HepG2 (cell line): ENCODE measurements at regions not wholly inside any gene's neighbourhood (a gene's known extent, or its start where the extent isn't known, plus 50 kb on each side); places are given as distances from the start of the nearest gene placed in this dataset.

Experiments used
- ATAC-seq: fragments of 200-7000 bp; cut with Tn5 transposase; 3 replicates; pipeline ENCODE4 v1.9.1; 2020; ENCODE audit warnings: mild to moderate bottlenecking, moderate library complexity
- BruUV-seq: library from RNA; stranded (reverse); fragments of 400-500 nt; replicated peaks from 2 replicates; lab custom pipeline; 2021; lab: Mats Ljungman, UMichigan
- CTCF ChIA-PET: fragments of 300-600 bp; formaldehyde crosslinking; extraction: SDS; loops from one replicate; lab custom pipeline; 2021; ENCODE audit warnings: low total read pairs, inconsistent platforms, low intra/inter-chr PET ratio; lab: Yijun Ruan, JAX
- POLR2A ChIA-PET: fragments of 350-600 bp; sonication (Branson Sonifier 250); formaldehyde crosslinking; loops from one replicate; lab custom pipeline; 2020; ENCODE audit warnings: antibody characterized with exemption, inconsistent platforms; lab: Yijun Ruan, JAX
- DNase-seq: peaks from one replicate; pipeline ENCODE4 v3.0.0-alpha.2; 2015; ENCODE audit warnings: low spot score
- FAIRE-seq: peaks from 3 replicates; lab custom pipeline; 2011; peaks lifted over from hg19 to GRCh38; lab: Jason Lieb, UNC
- H2AFZ ChIP-seq: one replicate; pipeline ENCODE4 v1.6.1; 2011; ENCODE audit warnings: low read length, inconsistent platforms
- H3K27ac ChIP-seq: fragments of 300-600 bp; 3 replicates; pipeline ENCODE4 v1.8.0; 2011; ENCODE audit warnings: mixed run types, mild to moderate bottlenecking, mixed read lengths, low read length, inconsistent platforms; ENCODE audit not compliant: insufficient read depth; ENCODE audit errors: extremely low read length
- H3K27me3 ChIP-seq, 2 experiments: fragments of 200-600 bp in 1 of 2; 2 replicates in 1 of 2; 3 replicates in 1 of 2; pipeline versions ENCODE4 v1.6.0 to v1.8.0; 2011; ENCODE audit warnings: low read length in 2 of 2, mild to moderate bottlenecking in 2 of 2, moderate library complexity in 2 of 2, inconsistent platforms in 1 of 2; ENCODE audit not compliant: insufficient read depth in 2 of 2, control insufficient read depth in 1 of 2
- H3K36me3 ChIP-seq, 2 experiments: fragments of 200-600 bp in 1 of 2; replicated peaks in 1 of 2; 2 replicates in 1 of 2; 3 replicates in 1 of 2; pipeline versions ENCODE4 v1.5.1 to v1.8.0; 2011; ENCODE audit warnings: low read length in 2 of 2, inconsistent platforms in 1 of 2; ENCODE audit not compliant: insufficient read depth in 2 of 2, control insufficient read depth in 1 of 2
- H3K4me1 ChIP-seq: 2 replicates; pipeline ENCODE4 v1.5.1; 2012; ENCODE audit warnings: low read length, inconsistent platforms; ENCODE audit not compliant: insufficient read depth
- H3K4me2 ChIP-seq: 2 replicates; pipeline ENCODE4 v1.6.0; 2011; ENCODE audit warnings: low read depth, low read length, inconsistent platforms
- H3K4me3 ChIP-seq, 3 experiments: fragments of 200-600 bp in 1 of 3; sonication (generic), shearing (Covaris generic) in 1 of 3; replicated peaks in 1 of 3; 2 replicates each; pipeline ENCODE4 v1.5.1; 2011 to 2016; ENCODE audit warnings: low read length in 3 of 3, inconsistent platforms in 2 of 3, low read depth in 2 of 3, mild to moderate bottlenecking in 2 of 3, control low read depth in 1 of 3, mixed read lengths in 1 of 3; ENCODE audit not compliant: insufficient read depth in 1 of 3
- H3K79me2 ChIP-seq: one replicate; pipeline ENCODE4 v1.6.1; 2011; ENCODE audit warnings: low read length, inconsistent platforms; ENCODE audit not compliant: insufficient read depth
- H3K9ac ChIP-seq: 2 replicates; pipeline ENCODE4 v1.6.0; 2011; ENCODE audit warnings: mild to moderate bottlenecking, low read depth, low read length, inconsistent platforms; ENCODE audit not compliant: insufficient read depth
- H3K9me3 ChIP-seq: 2 replicates; pipeline ENCODE4 v1.5.1; 2012; ENCODE audit warnings: mild to moderate bottlenecking, low read length
- H4K20me1 ChIP-seq: 2 replicates; pipeline ENCODE4 v1.6.0; 2011; ENCODE audit warnings: inconsistent platforms, mild to moderate bottlenecking, low read length, moderate library complexity; ENCODE audit not compliant: insufficient read depth
- NFE2L2 ChIP-seq: fragments of 150-350 bp; IDR thresholded peaks from 2 replicates; pipeline ENCODE4 v1.6.1; 2014; ENCODE audit warnings: low read length
- ZNF329 ChIP-seq: sonication (generic); formaldehyde crosslinking; IDR thresholded peaks from 2 replicates; pipeline ENCODE4 v1.9.0; 2021; ENCODE audit warnings: low read depth, mild to moderate bottlenecking, missing genetic modification reagents
- ZNF891 ChIP-seq: sonication (generic); formaldehyde crosslinking; IDR thresholded peaks from 2 replicates; pipeline ENCODE4 v1.5.0; 2020; ENCODE audit warnings: mild to moderate bottlenecking, missing genetic modification reagents
- WGBS: methylation state at CpG from one replicate; pipeline ENCODE4 v1.1.6; 2017; ENCODE audit warnings: low lambda C conversion rate; 5-methylcytosine and 5-hydroxymethylcytosine counted together
- in situ Hi-C: cut with HindIII; loops from 2 replicates; pipeline ENCODE4 v1.10.0; 2017; ENCODE audit warnings: low pct_unique_long_range_greater_than_20kb; ENCODE audit not compliant: extremely low pct_ligation_motif_present
- intact Hi-C: fragments of 100-400 bp; cut with micrococcal nuclease; formaldehyde crosslinking; loops from one replicate; pipeline ENCODE4 v1.10.0; 2022; ENCODE audit not compliant: unreplicated experiment
- TF ChIP-seq, protein P1 (sequence below), 2 experiments: fragments of 450-650 bp in 1 of 2; sonication (generic) in 1 of 2; formaldehyde crosslinking in 1 of 2; IDR thresholded peaks; 2 replicates each; pipeline versions ENCODE4 v1.6.1 to v1.8.0; 2016 to 2022; ENCODE audit warnings: antibody characterized with exemption in 1 of 2, mild to moderate bottlenecking in 1 of 2, missing genetic modification reagents in 1 of 2

DNA sequence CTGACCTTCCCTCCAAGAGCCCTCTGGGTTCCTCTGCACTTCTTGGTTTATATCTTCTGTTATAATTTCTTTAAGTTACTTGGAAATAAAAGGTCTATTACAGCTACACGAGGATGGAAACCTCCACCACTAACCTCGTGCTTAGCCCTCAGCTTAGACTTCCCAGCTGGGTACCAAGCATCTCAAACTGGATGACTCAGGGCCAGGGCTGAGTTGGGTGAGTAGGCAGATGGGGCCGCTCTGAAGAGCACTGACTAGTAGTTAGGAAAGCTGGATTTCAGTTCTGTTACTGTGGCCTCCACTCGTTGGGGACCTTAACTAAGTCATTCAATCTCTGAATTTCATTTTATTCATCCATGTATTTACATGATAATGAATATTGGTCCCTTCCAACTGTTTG, 1036.6 kb downstream of the IGSF11 start:
- no peak overlapping the region for H3K4me2 ChIP-seq
- no TSS peak for BruUV-seq
- no peaks in the 10 kb centered on the region for H3K79me2 ChIP-seq
- TF ChIP-seq ZNF329 (CRISPR knock-in tag) (no peak), ZNF891 (no peak)
- FAIRE-seq (no peak), ATAC-seq (0 out of 3 replicates have a peak, but pooled peaks have one; percentile 28), DNase-seq (no peak)
- no peaks in the 10 kb centered on the region for H3K9me3 ChIP-seq
- no peaks in the 10 kb centered on the region for H3K4me1 ChIP-seq
- H3K27me3 ChIP-seq, result peaks cover 0 to 3% of the 10 kb centered on the region in 2 experiments; a peak in 1 of 5 replicates
- no peak overlapping the region for H3K27ac ChIP-seq
- ChIA-PET POLR2A (no interaction called here), CTCF (no interaction called here)
- WGBS, result 15% methylated on average over 4 of the region's 4 CpGs
- no peaks in the 10 kb centered on the region for H3K36me3 ChIP-seq
- H2AFZ ChIP-seq, result no peak overlapping the region
- in situ Hi-C loops (loop anchor here (25.0 kb wide), 1 partner anchor 639 kb away; no protein-coding TSS in a partner anchor), intact Hi-C loops (no loop called here)
- H3K9ac ChIP-seq, result no peak overlapping the region
- no peak overlapping the region for H3K4me3 ChIP-seq
- H4K20me1 ChIP-seq, result no peaks in the 10 kb centered on the region

DNA sequence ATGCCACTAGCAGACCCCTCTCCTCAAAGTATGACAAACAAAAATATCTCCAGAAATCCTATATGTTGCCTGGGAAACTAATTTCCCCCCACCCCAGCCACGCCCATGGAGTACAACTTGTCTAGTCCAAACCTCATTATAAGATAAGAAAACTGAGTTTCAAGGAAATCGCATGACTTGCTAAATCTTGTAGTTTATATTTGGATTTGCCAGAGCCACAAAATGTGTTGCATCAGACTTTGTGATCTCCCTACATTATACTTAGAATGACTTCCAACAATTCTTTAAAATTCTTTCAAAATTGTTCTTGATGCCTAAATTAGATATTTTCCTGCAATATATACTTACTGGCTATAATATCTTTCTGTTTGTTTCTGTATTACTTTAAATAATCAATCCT, 1034.4 kb downstream of the IGSF11 start:
- Histone ChIP-seq H3K36me3 (no peaks in the 10 kb centered on the region), H3K4me2 (no peak overlapping the region), H4K20me1 (no peaks in the 10 kb centered on the region), H3K4me3 (no peak overlapping the region), H3K9ac (no peak overlapping the region), H3K27me3 (0 out of 5 replicates have a peak, but pooled peaks cover 0 to 3% of the 10 kb centered on the region in 2 experiments), H3K4me1 (no peaks in the 10 kb centered on the region), H3K27ac (no peak overlapping the region), H3K9me3 (no peaks in the 10 kb centered on the region), H3K79me2 (no peaks in the 10 kb centered on the region), H2AFZ (no peak overlapping the region)
- WGBS, result 6% methylated on average over 2 of the region's 2 CpGs
- intact Hi-C loops (no loop called here), in situ Hi-C loops (no loop called here)
- POLR2A ChIA-PET, result no interaction called here
- ATAC-seq, result no peak
- no TSS peak for BruUV-seq
- no peak for FAIRE-seq
- TF ChIP-seq NFE2L2, result peak; percentile 34; the same call in 1 of the 2 replicates
- TF ChIP-seq, protein P1, sequence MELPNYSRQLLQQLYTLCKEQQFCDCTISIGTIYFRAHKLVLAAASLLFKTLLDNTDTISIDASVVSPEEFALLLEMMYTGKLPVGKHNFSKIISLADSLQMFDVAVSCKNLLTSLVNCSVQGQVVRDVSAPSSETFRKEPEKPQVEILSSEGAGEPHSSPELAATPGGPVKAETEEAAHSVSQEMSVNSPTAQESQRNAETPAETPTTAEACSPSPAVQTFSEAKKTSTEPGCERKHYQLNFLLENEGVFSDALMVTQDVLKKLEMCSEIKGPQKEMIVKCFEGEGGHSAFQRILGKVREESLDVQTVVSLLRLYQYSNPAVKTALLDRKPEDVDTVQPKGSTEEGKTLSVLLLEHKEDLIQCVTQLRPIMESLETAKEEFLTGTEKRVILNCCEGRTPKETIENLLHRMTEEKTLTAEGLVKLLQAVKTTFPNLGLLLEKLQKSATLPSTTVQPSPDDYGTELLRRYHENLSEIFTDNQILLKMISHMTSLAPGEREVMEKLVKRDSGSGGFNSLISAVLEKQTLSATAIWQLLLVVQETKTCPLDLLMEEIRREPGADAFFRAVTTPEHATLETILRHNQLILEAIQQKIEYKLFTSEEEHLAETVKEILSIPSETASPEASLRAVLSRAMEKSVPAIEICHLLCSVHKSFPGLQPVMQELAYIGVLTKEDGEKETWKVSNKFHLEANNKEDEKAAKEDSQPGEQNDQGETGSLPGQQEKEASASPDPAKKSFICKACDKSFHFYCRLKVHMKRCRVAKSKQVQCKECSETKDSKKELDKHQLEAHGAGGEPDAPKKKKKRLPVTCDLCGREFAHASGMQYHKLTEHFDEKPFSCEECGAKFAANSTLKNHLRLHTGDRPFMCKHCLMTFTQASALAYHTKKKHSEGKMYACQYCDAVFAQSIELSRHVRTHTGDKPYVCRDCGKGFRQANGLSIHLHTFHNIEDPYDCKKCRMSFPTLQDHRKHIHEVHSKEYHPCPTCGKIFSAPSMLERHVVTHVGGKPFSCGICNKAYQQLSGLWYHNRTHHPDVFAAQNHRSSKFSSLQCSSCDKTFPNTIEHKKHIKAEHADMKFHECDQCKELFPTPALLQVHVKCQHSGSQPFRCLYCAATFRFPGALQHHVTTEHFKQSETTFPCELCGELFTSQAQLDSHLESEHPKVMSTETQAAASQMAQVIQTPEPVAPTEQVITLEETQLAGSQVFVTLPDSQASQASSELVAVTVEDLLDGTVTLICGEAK (IDR thresholded peaks at IDR 0.05), result no peak
- TF ChIP-seq, protein P1 (CRISPR knock-in tag; IDR thresholded peaks at IDR 0.05), result no peak
- DNase-seq, result no peak
- CTCF ChIA-PET, result no interaction called here
